GM23338 (cell line): ENCODE measurements at regions not wholly inside any gene's neighbourhood (a gene's known extent, or its start where the extent isn't known, plus 50 kb on each side); places are given as distances from the start of the nearest gene placed in this dataset.

Experiments used
- ATAC-seq: fragments of 200-7000 bp; cut with Tn5 transposase; 3 replicates; pipeline ENCODE4 v1.9.1; 2020
- DNase-seq: peaks from one replicate; pipeline ENCODE4 v3.0.0-alpha.2; 2015; ENCODE audit warnings: low spot score
- H2AFZ ChIP-seq: fragments of 200-600 bp; sonication (generic); 2 replicates; pipeline ENCODE4 v1.8.0; 2016; ENCODE audit warnings: antibody characterized with exemption, mild to moderate bottlenecking, moderate library complexity
- H3F3A ChIP-seq: fragments of 200-600 bp; sonication (generic); replicated peaks from 2 replicates; pipeline ENCODE4 v1.8.0; 2017; ENCODE audit warnings: antibody characterized with exemption, mixed run types, low read depth
- H3K27ac ChIP-seq: fragments of 200-600 bp; sonication (generic); 2 replicates; pipeline ENCODE4 v1.6.1; 2016; ENCODE audit warnings: low read depth
- H3K27me3 ChIP-seq: fragments of 200-600 bp; sonication (generic); 2 replicates; pipeline ENCODE4 v1.8.0; 2016; ENCODE audit warnings: mild to moderate bottlenecking, mixed run types, moderate library complexity; ENCODE audit not compliant: insufficient read depth
- H3K36me3 ChIP-seq: fragments of 200-600 bp; sonication (generic); 2 replicates; pipeline ENCODE4 v1.8.0; 2016; ENCODE audit warnings: mild to moderate bottlenecking; ENCODE audit not compliant: insufficient read depth
- H3K4me1 ChIP-seq: fragments of 200-600 bp; sonication (generic); 2 replicates; pipeline ENCODE4 v1.8.0; 2016; ENCODE audit warnings: mild to moderate bottlenecking, moderate library complexity; ENCODE audit not compliant: insufficient read depth
- H3K4me2 ChIP-seq: fragments of 200-600 bp; sonication (generic); 2 replicates; pipeline ENCODE4 v1.7.1; 2017; ENCODE audit warnings: mixed run types
- H3K4me3 ChIP-seq: fragments of 200-600 bp; sonication (generic); 2 replicates; pipeline ENCODE4 v1.6.1; 2016; ENCODE audit warnings: mixed run types
- H3K79me2 ChIP-seq: fragments of 200-600 bp; sonication (generic); replicated peaks from 2 replicates; pipeline ENCODE4 v1.8.0; 2017; ENCODE audit warnings: mild to moderate bottlenecking; ENCODE audit not compliant: insufficient read depth
- H3K9me2 ChIP-seq: fragments of 200-600 bp; sonication (generic); 2 replicates; pipeline ENCODE4 v1.8.0; 2017; ENCODE audit not compliant: insufficient read depth
- H4K20me1 ChIP-seq: fragments of 200-600 bp; sonication (generic); replicated peaks from 2 replicates; pipeline ENCODE4 v1.8.0; 2017; ENCODE audit warnings: mild to moderate bottlenecking; ENCODE audit not compliant: insufficient read depth
- H3K27ac Mint-ChIP-seq: 2 replicates; pipeline ENCODE4 v1.8.0; 2020; ENCODE audit warnings: inconsistent platforms, mild to moderate bottlenecking, moderate library complexity, mixed read lengths
- H3K27me3 Mint-ChIP-seq: 3 replicates; pipeline ENCODE4 v1.8.0; 2022; ENCODE audit warnings: low read depth, mild to moderate bottlenecking, moderate library complexity, mixed read lengths, inconsistent platforms; ENCODE audit not compliant: insufficient read depth, poor library complexity
- H3K36me3 Mint-ChIP-seq: 3 replicates; pipeline ENCODE4 v1.8.0; 2021; ENCODE audit warnings: low read depth, mild to moderate bottlenecking, inconsistent platforms, moderate library complexity, mixed read lengths
- H3K4me1 Mint-ChIP-seq: 3 replicates; pipeline ENCODE4 v1.8.0; 2020; ENCODE audit warnings: mild to moderate bottlenecking, inconsistent platforms, mixed read lengths
- H3K4me3 Mint-ChIP-seq: 3 replicates; pipeline ENCODE4 v1.8.0; 2021; ENCODE audit warnings: moderate library complexity, mild to moderate bottlenecking, inconsistent platforms, mixed read lengths
- H3K9me3 Mint-ChIP-seq: 3 replicates; pipeline ENCODE4 v1.8.0; 2020; ENCODE audit warnings: moderate library complexity, mild to moderate bottlenecking, inconsistent platforms, mixed read lengths
- CTCF ChIP-seq, 2 experiments: fragments of 200-600 bp in 1 of 2; sonication (generic) in 1 of 2; conservative IDR thresholded peaks; 2 replicates each; pipeline versions ENCODE4 v1.5.1 to v1.6.1; 2016 to 2017; ENCODE audit warnings: antibody characterized with exemption in 2 of 2, low read depth in 2 of 2, mild to moderate bottlenecking in 2 of 2, moderate library complexity in 1 of 2
- EZH2 ChIP-seq: fragments of 200-600 bp; sonication (generic); IDR thresholded peaks from one replicate; pipeline ENCODE4 v1.8.0; 2017; ENCODE audit warnings: antibody characterized with exemption, mild to moderate bottlenecking, low read depth; ENCODE audit not compliant: unreplicated experiment
- JUNB ChIP-seq: IDR thresholded peaks from one replicate; pipeline ENCODE4 v1.6.1; 2016; ENCODE audit warnings: antibody characterized with exemption; ENCODE audit not compliant: unreplicated experiment
- NANOG ChIP-seq: IDR thresholded peaks from 2 replicates; pipeline ENCODE4 v1.6.1; 2016; ENCODE audit warnings: antibody characterized with exemption, borderline replicate concordance
- POLR2AphosphoS5 ChIP-seq: IDR thresholded peaks from 2 replicates; pipeline ENCODE4 v1.6.1; 2016; ENCODE audit warnings: antibody characterized with exemption, low read depth
- REST ChIP-seq: IDR thresholded peaks from one replicate; pipeline ENCODE4 v1.6.1; 2018; ENCODE audit warnings: antibody characterized with exemption; ENCODE audit not compliant: unreplicated experiment
- STAT1 ChIP-seq: IDR thresholded peaks from one replicate; pipeline ENCODE4 v1.6.1; 2016; ENCODE audit warnings: antibody characterized with exemption; ENCODE audit not compliant: unreplicated experiment
- TF ChIP-seq, protein P1 (sequence below): IDR thresholded peaks from 2 replicates; pipeline ENCODE4 v1.6.1; 2016; ENCODE audit warnings: antibody characterized with exemption
- TF ChIP-seq, protein P2 (sequence below): fragments of 250-450 bp; sonication (Bioruptor Pico); IDR thresholded peaks from 2 replicates; pipeline ENCODE4 v1.5.0; 2020; ENCODE audit warnings: mild to moderate bottlenecking, moderate library complexity

DNA sequence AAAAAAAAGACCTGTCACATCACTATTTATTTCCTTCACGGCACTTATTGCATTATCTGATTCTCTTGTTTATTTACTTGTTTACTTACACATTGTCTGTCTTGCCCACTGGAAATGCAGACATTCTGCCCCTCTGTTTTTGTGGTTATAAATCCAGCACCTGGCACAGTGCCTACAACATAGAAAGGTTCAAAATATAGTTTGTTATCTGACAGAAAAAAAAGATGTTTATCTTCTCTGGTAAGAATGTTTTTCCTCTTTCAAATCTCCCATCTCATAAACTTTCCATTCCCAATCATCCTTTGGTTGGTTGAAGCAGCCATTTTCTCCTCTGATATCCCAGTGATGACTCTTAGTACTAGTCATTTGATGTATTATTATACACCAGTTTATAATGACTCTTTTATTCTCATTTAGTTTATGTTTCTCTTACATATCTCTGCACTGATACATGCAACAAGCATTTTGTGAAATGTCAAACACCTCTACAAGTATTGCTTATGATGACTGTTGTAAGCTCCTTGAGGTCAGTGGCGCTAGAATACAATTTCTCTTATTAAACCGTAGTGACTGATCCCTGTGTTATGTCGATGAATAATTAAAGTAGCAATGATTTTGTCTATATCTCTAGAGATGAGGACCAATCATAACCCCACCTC lies 398.4 kb upstream of the TBL1XR1 start (continued):
- TF ChIP-seq CTCF (conservative IDR thresholded peaks at IDR 0.05; ENCODE audit: low read depth in 2 of 2), result no peak

GRCh38 chr3:177596248-177596815 lies 399.1 kb upstream of the TBL1XR1 start:
- Mint-ChIP-seq H3K36me3 (no peaks in the 10 kb centered on the region), H3K4me1 (peaks cover 30% of the 10 kb centered on the region), H3K27me3 (no peaks in the 10 kb centered on the region), H3K9me3 (no peaks in the 10 kb centered on the region), H3K27ac (no peak overlapping the region), H3K4me3 (no peak overlapping the region)
- Histone ChIP-seq H3K79me2 (no peaks in the 10 kb centered on the region), H3F3A (no peaks in the 10 kb centered on the region), H3K4me2 (no peak overlapping the region), H3K27ac (no peak overlapping the region), H3K4me1 (peaks cover 26% of the 10 kb centered on the region), H3K4me3 (no peak overlapping the region), H2AFZ (no peak overlapping the region), H3K27me3 (no peaks in the 10 kb centered on the region), H3K36me3 (no peaks in the 10 kb centered on the region), H4K20me1 (no peaks in the 10 kb centered on the region), H3K9me2 (no peaks in the 10 kb centered on the region)
- no peak for ATAC-seq
- DNase-seq, result no peak
- TF ChIP-seq REST, result no peak
- TF ChIP-seq STAT1, result no peak
- TF ChIP-seq JUNB, result no peak
- no peak for TF ChIP-seq POLR2AphosphoS5
- no peak for TF ChIP-seq EZH2
- TF ChIP-seq, protein P1, sequence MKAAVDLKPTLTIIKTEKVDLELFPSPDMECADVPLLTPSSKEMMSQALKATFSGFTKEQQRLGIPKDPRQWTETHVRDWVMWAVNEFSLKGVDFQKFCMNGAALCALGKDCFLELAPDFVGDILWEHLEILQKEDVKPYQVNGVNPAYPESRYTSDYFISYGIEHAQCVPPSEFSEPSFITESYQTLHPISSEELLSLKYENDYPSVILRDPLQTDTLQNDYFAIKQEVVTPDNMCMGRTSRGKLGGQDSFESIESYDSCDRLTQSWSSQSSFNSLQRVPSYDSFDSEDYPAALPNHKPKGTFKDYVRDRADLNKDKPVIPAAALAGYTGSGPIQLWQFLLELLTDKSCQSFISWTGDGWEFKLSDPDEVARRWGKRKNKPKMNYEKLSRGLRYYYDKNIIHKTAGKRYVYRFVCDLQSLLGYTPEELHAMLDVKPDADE, result no peak
- TF ChIP-seq CTCF (conservative IDR thresholded peaks at IDR 0.05; ENCODE audit: low read depth in 2 of 2), result no peak
- TF ChIP-seq, protein P2, sequence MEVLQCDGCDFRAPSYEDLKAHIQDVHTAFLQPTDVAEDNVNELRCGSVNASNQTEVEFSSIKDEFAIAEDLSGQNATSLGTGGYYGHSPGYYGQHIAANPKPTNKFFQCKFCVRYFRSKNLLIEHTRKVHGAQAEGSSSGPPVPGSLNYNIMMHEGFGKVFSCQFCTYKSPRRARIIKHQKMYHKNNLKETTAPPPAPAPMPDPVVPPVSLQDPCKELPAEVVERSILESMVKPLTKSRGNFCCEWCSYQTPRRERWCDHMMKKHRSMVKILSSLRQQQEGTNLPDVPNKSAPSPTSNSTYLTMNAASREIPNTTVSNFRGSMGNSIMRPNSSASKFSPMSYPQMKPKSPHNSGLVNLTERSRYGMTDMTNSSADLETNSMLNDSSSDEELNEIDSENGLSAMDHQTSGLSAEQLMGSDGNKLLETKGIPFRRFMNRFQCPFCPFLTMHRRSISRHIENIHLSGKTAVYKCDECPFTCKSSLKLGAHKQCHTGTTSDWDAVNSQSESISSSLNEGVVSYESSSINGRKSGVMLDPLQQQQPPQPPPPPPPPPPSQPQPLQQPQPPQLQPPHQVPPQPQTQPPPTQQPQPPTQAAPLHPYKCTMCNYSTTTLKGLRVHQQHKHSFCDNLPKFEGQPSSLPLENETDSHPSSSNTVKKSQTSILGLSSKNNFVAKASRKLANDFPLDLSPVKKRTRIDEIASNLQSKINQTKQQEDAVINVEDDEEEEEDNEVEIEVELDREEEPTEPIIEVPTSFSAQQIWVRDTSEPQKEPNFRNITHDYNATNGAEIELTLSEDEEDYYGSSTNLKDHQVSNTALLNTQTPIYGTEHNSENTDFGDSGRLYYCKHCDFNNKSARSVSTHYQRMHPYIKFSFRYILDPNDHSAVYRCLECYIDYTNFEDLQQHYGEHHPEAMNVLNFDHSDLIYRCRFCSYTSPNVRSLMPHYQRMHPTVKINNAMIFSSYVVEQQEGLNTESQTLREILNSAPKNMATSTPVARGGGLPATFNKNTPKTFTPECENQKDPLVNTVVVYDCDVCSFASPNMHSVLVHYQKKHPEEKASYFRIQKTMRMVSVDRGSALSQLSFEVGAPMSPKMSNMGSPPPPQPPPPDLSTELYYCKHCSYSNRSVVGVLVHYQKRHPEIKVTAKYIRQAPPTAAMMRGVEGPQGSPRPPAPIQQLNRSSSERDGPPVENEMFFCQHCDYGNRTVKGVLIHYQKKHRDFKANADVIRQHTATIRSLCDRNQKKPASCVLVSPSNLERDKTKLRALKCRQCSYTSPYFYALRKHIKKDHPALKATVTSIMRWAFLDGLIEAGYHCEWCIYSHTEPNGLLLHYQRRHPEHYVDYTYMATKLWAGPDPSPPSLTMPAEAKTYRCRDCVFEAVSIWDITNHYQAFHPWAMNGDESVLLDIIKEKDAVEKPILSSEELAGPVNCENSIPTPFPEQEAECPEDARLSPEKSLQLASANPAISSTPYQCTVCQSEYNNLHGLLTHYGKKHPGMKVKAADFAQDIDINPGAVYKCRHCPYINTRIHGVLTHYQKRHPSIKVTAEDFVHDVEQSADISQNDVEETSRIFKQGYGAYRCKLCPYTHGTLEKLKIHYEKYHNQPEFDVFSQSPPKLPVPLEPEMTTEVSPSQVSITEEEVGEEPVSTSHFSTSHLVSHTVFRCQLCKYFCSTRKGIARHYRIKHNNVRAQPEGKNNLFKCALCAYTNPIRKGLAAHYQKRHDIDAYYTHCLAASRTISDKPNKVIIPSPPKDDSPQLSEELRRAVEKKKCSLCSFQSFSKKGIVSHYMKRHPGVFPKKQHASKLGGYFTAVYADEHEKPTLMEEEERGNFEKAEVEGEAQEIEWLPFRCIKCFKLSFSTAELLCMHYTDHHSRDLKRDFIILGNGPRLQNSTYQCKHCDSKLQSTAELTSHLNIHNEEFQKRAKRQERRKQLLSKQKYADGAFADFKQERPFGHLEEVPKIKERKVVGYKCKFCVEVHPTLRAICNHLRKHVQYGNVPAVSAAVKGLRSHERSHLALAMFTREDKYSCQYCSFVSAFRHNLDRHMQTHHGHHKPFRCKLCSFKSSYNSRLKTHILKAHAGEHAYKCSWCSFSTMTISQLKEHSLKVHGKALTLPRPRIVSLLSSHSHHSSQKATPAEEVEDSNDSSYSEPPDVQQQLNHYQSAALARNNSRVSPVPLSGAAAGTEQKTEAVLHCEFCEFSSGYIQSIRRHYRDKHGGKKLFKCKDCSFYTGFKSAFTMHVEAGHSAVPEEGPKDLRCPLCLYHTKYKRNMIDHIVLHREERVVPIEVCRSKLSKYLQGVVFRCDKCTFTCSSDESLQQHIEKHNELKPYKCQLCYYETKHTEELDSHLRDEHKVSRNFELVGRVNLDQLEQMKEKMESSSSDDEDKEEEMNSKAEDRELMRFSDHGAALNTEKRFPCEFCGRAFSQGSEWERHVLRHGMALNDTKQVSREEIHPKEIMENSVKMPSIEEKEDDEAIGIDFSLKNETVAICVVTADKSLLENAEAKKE (CRISPR knock-in tag), result no peak
- TF ChIP-seq NANOG, result no peak
